HG02798 (cell line): ENCODE measurements at regions not wholly inside any gene's neighbourhood (a gene's known extent, or its start where the extent isn't known, plus 50 kb on each side); places are given as distances from the start of the nearest gene placed in this dataset.
"Not testable (repeated sequence)": the region's sequence is repeated elsewhere in the genome, so short reads cannot be mapped to it uniquely, and the experiment has no call there.

Experiments
- ATAC-seq: cut with Tn5 transposase; IDR thresholded peaks from one replicate; pipeline ENCODE4 v1.9.1; 2021; ENCODE audit warnings: mild to moderate bottlenecking; ENCODE audit not compliant: unreplicated experiment, poor library complexity

DNA sequence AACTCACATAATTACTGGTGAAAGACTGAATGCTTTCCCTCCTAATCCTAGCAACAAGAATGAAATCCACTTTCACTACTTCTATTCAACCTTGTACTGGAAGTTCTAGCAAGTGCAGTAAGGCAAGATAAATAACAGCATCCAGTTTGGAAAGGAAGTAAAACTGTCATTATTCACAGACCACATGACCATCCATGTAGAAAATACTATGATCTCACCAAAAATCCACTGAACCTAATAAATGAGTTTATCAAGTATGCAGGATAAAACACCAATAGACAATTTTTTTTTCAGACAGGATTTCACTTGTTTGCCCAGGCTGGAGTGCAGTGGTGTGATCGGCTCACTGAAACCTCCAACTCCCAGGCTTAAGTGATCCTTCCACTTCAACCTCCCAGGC is 117.7 kb downstream of the TMEM167A start:
- ATAC-seq, result no peak

DNA sequence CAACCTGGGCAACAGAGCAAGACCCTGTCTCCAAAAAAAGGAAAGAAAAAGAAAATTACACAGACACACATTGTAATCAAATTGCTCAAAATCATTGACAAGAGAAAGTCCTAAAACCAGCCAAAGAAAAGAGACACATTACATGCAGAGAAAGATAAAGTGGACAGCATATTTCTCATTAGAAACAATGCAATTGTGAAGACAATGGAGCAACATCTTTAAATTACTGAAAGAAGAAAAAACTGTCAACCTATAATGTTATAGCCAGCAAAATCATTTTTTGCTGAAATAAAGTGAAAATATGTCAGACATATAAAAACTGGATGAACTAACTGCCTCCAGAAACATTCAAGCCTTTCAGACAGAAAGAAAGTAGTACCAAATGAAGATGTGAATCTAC is 120.6 kb downstream of the TMEM167A start:
- no peak for ATAC-seq

DNA sequence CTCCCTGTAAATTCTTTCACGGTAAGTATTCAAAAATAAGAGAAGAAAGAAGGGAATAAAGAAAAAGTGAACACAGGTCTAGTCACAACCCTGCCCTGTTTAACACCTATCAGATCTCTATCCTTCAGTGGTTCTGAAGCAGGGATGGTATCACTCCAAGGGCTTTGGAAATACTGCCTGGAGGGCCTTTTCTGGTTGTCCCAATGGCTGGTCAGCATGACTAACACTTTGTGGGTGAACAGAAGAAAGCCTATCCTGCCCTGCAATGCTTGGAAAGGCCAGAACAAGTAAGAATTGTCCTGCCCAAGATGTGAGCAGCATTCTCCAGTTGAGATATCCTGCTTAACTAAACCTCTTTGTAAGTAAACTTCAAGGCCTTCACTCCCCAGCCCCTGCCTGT is 124.9 kb downstream of the TMEM167A start:
- no peak for ATAC-seq

DNA sequence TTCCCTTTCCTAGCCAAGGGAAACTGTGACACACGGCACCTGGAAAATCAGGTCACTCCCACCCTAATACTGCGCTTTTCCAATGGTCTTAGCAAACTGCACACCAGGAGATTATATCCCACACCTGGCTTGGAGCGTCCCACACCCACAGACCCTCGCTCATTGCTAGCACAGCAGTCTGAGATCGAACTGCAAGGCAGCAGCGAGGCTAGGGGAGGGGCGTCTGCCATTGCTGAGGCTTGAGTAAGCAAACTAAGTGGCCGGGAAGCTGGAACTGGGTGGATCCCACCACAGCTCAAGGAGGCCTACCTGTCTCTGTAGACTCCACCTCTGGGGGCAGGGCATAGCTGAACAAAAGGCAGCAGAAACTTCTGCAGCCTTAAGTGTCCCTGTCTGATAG is 132.9 kb downstream of the TMEM167A start:
- ATAC-seq, result not testable (repeated sequence)

DNA sequence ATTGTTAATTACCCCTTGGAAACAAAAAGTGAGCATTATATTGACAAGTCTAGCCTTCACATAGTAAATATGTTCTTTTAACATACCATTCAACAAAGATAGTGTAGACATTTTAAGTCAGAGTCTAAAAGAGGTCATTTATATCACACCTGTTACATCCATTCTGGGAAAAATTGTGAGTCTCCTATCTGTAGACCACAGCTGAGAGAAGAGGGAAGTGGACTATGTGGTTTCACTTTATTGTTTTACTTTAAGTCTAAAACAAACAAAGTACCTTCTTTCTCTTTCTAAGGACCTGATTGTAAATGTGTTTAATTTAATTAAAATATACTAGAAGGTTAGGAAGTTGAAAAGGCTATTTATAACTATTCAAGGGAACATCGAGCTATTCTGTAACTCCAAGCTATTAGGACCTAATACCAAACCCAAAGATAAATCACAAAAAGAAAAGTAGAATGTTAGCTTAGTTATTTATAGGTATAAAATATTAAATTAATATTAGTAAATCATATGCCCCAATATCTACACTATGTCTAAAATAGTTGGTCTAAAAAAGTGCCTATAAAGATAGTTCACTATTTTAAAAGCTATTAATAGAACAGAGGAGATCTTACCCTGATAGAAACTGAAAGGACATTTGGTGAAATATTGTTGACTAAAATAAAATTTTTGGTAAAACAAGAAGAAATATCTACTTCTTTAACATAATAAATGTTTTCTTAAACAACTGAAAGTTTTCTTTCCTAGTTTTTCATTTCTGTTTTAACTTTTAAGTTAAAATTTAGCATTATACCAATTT is 134.9 kb downstream of the TMEM167A start:
- peak; percentile 62 for ATAC-seq

DNA sequence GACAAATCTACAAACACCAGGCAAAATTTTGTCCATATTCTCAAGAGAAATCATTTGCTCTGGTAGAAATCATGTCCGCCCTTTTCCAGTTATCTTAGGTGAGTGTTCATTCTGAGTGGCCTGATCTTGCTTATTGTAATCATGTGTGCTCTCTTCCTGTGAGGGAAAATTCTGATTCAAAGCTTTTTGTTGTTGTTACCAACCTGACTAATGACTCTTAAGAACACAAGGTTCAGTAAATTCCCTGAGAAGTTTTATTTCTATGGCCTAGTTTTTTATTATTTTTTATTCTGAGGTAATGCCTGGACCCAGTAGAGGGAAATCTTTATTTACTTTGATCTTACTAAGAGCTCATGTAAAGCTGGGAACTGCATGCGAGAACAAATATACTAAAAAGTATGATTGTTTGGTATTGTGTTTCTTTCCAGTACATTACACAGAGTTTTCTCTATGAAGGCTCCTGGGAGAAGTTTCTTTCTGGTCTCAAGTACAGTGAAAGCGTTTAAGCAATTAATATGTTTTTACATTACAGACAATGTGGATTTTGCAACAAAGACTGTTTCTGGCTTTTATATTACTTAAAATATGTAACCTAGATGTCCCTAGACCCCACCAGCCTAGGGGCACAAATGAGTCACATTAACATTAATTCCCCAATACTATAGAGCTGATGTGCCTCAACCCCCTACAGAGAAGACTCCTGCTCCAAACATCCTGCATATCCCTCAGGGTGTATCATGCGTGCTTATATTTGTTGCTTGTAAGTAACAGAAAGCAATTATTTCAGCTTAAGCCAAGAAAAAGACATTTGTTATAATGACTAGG is 138.1 kb downstream of the TMEM167A start:
- no peak for ATAC-seq

DNA sequence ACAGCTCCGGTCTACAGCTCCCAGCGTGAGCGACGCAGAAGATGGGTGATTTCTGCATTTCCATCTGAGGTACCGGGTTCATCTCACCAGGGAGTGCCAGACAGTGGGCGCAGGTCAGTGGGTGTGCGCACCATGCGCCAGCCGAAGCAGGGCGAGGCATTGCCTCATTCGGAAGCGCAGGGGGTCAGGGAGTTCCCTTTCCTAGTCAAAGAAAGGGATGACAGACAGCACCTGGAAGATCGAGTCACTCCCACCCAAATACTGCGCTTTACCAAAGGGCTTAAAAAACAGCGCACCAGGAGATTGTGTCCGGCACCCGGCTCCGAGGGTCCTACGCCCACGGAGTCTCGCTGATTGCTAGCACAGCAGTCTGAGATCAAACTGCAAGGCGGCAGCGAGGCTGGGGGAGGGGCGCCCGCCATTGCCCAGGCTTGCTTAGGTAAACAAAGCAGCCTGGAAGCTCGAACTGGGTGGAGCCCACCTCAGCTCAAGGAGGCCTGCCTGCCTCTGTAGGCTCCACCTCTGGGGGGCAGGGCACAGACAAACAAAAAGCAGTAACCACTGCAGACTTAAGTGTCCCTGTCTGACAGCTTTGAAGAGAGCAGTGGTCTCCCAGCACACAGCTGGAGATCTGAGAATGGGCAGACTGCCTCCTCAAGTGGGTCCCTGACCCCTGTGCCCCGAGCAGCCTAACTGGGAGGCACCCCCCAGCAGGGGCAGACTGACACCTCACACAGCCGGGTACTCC is 144.5 kb downstream of the TMEM167A start:
- not testable (repeated sequence) for ATAC-seq

DNA sequence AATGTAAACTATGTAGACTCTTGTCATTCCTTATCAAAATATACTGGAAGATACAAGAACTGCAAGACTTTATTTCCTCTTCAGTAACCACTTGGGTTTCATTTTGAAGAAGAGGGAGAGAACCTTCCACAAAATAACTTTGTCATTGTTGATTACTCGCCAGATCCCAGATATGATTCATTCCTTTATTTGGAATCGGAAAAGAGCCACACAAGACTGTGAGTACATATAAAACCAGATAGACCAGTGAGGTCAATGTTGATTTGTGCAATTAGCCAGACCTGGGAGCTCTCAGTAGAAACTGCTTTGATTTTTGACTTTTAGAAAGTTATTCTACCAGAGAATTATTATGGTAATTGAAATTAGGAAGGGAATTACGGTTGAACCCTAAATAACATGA is 146.1 kb downstream of the TMEM167A start:
- no peak for ATAC-seq

DNA sequence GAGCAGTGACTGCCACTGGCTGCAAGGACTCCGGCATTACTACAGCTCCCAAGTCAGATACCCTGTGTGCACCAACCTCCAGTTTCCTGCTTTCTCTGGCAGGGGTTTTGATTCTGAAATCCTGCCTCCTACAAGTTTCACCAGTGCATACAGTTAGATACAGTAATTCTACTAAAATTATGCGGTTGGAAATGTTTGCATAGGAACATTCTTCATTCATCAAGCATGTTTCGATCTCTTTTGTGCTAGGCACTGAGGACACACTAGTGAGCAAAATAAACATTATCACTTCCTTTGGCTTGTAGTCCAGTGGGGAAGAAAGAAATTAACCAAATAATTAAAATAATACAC is 152.2 kb downstream of the TMEM167A start:
- ATAC-seq, result no peak

DNA sequence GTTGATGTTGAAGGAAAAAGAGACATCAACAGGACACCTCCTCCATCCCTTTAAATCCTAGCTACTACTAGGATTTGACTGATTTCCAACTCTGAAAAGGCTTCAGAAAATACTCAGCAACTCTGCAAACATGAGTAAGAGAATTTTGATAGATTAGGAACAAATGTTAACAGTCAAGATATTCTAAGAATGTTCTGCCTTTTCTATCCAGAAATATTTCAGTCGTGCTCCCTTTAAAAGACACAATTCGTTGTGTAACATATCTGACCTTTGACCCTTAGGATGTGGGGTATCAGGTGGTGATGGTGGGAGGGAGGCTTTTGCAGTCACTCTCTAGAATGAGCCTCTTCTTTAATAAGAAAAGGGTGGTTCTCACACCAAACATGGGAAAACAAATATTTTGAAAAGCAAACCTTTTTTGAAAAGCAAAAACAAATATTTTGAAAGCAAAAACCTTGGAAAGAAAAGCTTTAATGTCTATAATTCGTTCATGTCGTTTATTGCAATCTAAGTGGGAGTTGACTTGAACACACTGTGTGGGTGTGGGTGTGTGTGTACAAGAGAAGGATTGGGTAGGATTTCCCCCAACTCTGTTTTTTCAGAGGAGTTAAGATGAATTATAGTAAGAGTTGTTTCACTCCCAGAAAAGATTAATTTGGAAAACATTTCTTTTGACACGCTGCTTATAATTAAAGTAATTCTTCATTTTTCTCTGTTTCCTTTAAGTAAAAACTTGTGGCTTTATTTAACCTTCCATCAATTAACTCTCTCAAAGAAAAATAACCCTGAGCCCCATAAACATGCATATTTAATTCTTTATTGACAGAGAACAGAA is 152.8 kb downstream of the TMEM167A start:
- ATAC-seq, result no peak

DNA sequence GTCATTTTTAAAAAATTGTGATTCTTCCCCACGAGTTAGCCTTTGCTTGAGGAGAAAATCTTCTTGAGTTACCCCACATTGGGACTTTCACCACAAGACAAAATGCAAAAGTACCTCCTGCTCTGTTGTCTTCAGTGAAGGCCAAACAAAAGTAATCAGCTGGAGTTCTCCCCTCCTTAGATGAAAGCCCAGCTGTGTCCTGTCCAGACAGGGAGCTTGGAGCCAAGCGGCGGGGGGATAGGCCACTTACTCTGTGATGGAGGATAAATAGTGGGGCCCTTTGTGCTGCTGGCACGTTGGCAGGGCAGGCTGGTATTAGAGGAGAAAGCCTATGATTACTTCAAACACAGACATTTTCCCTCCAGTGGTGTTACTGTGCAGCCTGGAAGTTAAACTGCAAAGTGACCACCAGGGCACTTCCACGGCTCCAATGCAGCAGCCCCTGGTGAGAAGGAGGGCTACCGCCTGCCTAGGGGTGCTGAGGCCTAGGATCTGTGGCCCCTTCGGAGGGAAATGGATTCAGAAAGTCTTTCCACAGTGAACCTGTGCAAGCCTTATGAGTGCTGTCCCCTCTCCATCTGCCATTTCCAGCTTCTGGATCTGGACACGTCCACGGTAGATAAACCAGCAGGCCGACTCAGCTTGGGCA is 155.0 kb downstream of the TMEM167A start:
- no peak for ATAC-seq

DNA sequence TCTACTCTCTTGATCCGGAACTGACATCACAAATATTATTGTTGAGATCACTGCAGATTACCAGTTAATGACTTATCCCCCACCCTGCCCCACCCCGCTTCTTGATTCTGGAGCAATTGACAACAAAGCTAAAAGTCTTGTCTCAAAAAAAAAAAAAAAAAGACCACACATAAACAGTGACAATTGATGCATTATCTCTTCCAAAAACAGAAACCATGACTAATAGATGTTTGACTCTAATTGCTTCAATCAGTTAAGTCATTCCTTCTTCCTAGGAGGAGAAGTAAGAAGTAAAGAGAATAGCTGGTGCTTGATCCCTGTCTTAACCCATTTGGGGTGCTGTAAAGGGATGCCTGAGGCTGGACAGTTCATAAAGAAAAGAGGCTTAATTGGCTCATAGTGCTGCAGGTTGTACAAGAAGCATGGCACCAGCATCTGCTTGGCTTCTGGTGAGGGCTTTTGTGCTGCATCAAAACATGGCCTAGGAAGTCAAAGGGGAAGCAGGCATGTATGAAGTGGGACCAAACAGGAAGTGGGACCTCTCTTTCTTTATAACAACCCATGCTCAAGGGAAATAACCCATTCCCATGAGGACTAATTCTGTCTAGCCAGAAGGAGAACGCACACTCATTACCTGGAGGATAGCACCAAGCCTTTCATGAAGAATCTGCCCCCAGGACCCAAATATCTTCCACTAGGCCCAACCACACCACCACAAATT is 158.7 kb downstream of the TMEM167A start:
- no peak for ATAC-seq

DNA sequence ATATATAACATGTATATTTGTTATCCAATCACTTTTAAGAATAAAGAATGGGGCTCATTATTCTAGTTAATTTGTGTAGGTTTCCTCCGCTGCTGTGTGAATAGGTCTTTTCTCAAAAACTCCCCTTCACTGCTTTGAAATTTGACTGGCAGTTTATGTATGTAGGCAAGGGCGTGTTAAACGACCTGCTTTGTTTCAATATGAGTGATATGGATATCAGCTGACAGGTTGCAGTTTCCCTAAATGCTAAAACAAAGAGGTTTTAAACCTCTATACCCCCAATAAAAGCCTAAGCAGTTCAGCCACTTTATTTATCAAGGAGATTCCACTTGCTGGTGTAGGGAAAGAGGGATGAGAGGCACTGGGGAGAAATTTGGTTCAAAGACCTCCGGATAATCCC is 159.6 kb downstream of the TMEM167A start:
- ATAC-seq, result peak; percentile 85

DNA sequence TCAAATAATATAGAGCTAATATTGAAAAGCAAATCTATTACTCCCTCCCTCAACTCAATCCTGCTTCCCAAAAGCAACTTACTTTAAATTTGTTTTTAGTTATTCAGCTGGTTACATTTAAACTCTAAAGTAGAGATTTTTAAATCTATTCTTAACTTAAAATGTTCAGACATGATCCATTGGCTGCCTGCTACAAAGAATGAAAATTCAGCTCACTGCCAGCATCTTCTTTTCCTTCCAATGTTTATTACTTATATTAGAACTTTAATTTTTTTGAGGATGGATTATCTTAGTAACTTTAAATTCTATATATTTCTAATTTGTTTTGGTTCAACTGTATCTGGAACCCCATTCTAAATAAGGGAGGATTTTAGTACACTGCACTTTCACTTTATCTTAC is 163.2 kb downstream of the TMEM167A start:
- ATAC-seq, result no peak

DNA sequence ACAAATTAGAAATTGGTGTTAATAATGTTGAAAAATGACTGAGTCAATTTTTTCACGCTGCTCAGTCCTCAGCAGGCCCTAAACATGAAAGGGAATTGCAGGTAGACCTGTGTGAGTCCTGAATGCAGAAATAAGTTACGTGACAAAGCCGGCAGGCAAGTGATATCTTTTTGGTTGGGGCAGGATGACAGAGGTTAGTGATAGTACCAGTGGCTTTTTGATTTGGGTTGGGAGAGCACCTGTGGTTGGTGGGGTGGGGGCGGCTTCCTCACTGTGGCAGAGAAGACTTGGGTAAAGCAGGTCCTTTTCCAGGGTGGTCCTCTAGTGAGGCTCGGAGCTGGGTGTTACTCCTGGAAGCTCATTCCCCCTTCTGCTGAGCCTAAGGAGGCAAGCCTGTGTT is 164.7 kb downstream of the TMEM167A start:
- no peak for ATAC-seq

DNA sequence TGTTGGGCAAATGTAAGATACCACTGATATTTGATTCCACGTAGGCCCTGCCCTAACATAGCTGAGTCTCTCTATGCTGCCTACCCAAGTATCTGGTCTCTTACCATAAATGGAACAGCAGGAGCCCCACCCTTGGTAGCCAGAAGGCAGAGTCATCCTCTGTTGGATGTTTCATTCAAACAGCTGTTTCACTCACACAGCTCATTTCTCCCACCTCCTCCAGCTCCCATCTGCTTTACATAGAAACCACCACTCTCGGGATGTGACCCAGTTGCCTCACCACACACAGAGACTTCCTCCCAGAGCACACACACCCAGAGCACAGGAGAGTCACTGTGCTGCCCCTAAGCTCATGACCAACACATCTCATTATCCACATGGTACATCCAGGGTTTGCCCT is 165.3 kb downstream of the TMEM167A start:
- peak; percentile 38 for ATAC-seq

DNA sequence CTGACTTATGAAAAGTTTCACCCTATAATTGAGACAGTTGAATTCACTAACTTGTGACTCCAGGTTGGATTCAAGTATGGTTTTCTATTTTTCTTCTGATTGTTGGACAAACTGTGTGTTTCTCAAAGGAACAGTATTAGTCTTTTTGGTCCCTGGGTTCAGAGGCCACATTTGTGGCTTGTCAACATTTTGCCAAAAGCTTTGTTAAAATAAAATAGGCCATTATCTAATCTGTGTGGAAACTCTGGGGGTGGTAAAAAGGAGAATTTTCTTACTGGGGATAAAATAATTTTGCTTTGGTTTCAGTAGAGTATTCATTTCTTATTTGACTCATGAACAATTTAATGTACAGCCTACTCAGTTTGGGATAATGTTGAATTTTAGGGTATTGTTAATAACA is 166.3 kb downstream of the TMEM167A start:
- no peak for ATAC-seq

DNA sequence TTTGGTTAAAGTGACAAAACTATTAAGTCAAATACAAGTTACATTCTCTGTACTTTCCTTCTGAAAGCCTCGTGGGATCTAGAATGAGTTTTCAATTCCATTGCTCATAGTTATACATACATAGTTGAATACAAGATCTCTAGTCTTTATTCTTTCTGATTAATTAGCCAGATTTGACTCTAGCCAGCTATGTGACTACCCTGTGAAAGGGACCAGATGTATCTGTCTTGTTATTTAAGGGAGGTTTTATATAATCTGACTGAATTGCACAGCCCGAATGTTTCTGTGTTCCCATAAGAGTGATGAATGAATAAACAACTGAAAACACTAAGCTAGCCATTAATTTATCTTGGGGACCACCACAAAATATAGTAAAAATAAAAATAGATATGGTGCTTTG is 166.7 kb downstream of the TMEM167A start:
- ATAC-seq, result no peak

DNA sequence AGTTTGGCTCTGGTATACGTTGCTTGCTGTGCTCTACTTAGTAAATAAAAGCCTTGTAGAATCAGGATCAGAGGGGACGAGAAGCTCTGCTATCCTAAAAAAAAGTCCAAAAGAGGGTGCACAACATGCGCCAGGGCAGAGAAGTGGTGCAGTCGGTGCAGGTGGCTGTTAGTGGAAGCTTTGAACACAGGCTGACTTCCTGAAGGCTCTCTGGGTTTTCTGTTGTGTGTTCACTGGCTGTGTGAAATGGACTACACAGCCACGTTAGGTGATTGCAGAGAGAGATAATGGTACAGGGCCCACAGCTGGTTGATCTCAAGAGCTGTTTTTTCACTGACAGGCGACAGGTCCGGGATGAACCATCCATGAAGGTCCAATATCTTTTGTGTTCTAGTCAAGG is 167.4 kb downstream of the TMEM167A start:
- ATAC-seq, result no peak
